Skin of body (tissue), 1 donor: ENCODE measurements at regions not wholly inside any gene's neighbourhood (a gene's known extent, or its start where the extent isn't known, plus 50 kb on each side); places are given as distances from the start of the nearest gene placed in this dataset.

Experiments
- DNase-seq: peaks from one replicate; lab custom pipeline; 2025; lab: John Stamatoyannopoulos, UW

GRCh38 chr10:57880446-57881227 is 387.1 kb downstream of the IPMK start:
- DNase-seq = no peak

GRCh38 chr10:57874810-57875209 is 392.9 kb downstream of the IPMK start:
- no peak for DNase-seq

GRCh38 chr10:57867241-57867640 is 400.5 kb downstream of the IPMK start:
- DNase-seq = no peak

GRCh38 chr10:57864765-57865680 is 402.7 kb downstream of the IPMK start:
- no peak for DNase-seq

GRCh38 chr10:57849691-57850357 is 417.9 kb downstream of the IPMK start:
- no peak for DNase-seq

GRCh38 chr10:57846307-57847065 is 421.2 kb downstream of the IPMK start:
- no peak for DNase-seq

GRCh38 chr10:57844387-57844998 is 423.2 kb downstream of the IPMK start:
- no peak for DNase-seq

- DNase-seq = no peak
Measured at GRCh38 chr10:57830877-57831560, 436.7 kb downstream of the IPMK start.

GRCh38 chr10:57825015-57825414 is 442.7 kb downstream of the IPMK start:
- no peak for DNase-seq

GRCh38 chr10:57823398-57823797 is 444.3 kb downstream of the IPMK start:
- DNase-seq = no peak

GRCh38 chr10:57822965-57823364 is 444.7 kb downstream of the IPMK start:
- no peak for DNase-seq

- DNase-seq = no peak
Measured at GRCh38 chr10:57818522-57818921, 449.2 kb downstream of the IPMK start.

GRCh38 chr10:57817741-57818140 is 450.0 kb downstream of the IPMK start:
- no peak for DNase-seq

GRCh38 chr10:57815949-57816348 is 451.7 kb downstream of the IPMK start:
- no peak for DNase-seq

- DNase-seq = no peak
Measured at GRCh38 chr10:57809961-57810360, 457.7 kb downstream of the IPMK start.

- DNase-seq = no peak
Measured at GRCh38 chr10:57807906-57808305, 459.8 kb downstream of the IPMK start.

- no peak for DNase-seq
Measured at GRCh38 chr10:57806675-57807074, 461.0 kb downstream of the IPMK start.

- no peak for DNase-seq
Measured at GRCh38 chr10:57799625-57800024, 468.1 kb downstream of the IPMK start.

GRCh38 chr10:57798830-57799229 is 468.9 kb downstream of the IPMK start:
- no peak for DNase-seq

GRCh38 chr10:57791546-57791945 is 476.1 kb downstream of the IPMK start:
- no peak for DNase-seq
